SK-N-SH treated with all-trans-retinoic acid at 6 μM for 48 hours (cell line): ENCODE measurements at regions not wholly inside any gene's neighbourhood (a gene's known extent, or its start where the extent isn't known, plus 50 kb on each side); places are given as distances from the start of the nearest gene placed in this dataset.

ENCODE experiments used
- ATAC-seq: fragments of 200-7000 bp; cut with Tn5 transposase; 3 replicates; pipeline ENCODE4 v1.9.1; 2020; ENCODE audit warnings: mild to moderate bottlenecking, moderate library complexity
- ARNTL ChIP-seq: fragments of 450-650 bp; formaldehyde crosslinking; IDR thresholded peaks from 2 replicates; pipeline ENCODE4 v1.5.0; 2020; ENCODE audit warnings: low read depth, mild to moderate bottlenecking, moderate library complexity, borderline replicate concordance
- BACH2 ChIP-seq: fragments of 250-450 bp; sonication (Bioruptor Pico); IDR thresholded peaks from 2 replicates; pipeline ENCODE4 v1.9.0; 2021; ENCODE audit warnings: mild to moderate bottlenecking, borderline replicate concordance
- CSDC2 ChIP-seq: fragments of 250-450 bp; sonication (Bioruptor Pico); IDR thresholded peaks from 2 replicates; pipeline ENCODE4 v1.5.0; 2020; ENCODE audit warnings: mild to moderate bottlenecking, moderate library complexity
- ESRRG ChIP-seq: fragments of 250-450 bp; sonication (Bioruptor Pico); IDR thresholded peaks from 2 replicates; pipeline ENCODE4 v1.6.1; 2021; ENCODE audit warnings: mild to moderate bottlenecking
- GLIS3 ChIP-seq: fragments of 250-450 bp; sonication (Bioruptor Pico); IDR thresholded peaks from 2 replicates; pipeline ENCODE4 v1.5.0; 2020; ENCODE audit warnings: mild to moderate bottlenecking, moderate library complexity
- OSR1 ChIP-seq: fragments of 250-450 bp; sonication (Bioruptor Pico); IDR thresholded peaks from 2 replicates; pipeline ENCODE4 v1.8.0; 2022; ENCODE audit warnings: moderate library complexity, mild to moderate bottlenecking, inconsistent platforms
- POU6F1 ChIP-seq: fragments of 250-450 bp; sonication (Bioruptor Pico); IDR thresholded peaks from 2 replicates; pipeline ENCODE4 v1.8.0; 2021; ENCODE audit warnings: low read depth, mild to moderate bottlenecking, moderate library complexity, borderline replicate concordance
- PPARA ChIP-seq: fragments of 250-450 bp; sonication (Bioruptor Pico); IDR thresholded peaks from 2 replicates; pipeline ENCODE4 v1.5.0; 2020; ENCODE audit warnings: mild to moderate bottlenecking, borderline replicate concordance
- RARB ChIP-seq: fragments of 250-450 bp; sonication (Bioruptor Pico); IDR thresholded peaks from 2 replicates; pipeline ENCODE4 v1.8.0; 2021; ENCODE audit warnings: mild to moderate bottlenecking, moderate library complexity
- SNAI2 ChIP-seq: fragments of 250-450 bp; sonication (Bioruptor Pico); IDR thresholded peaks from 2 replicates; pipeline ENCODE4 v1.5.0; 2020; ENCODE audit warnings: mild to moderate bottlenecking, moderate library complexity
- TCF4 ChIP-seq: fragments of 250-450 bp; sonication (Bioruptor Pico); IDR thresholded peaks from 2 replicates; pipeline ENCODE4 v1.8.0; 2021; ENCODE audit warnings: mild to moderate bottlenecking, moderate library complexity, borderline replicate concordance
- TOX ChIP-seq: fragments of 250-450 bp; sonication (Bioruptor Pico); IDR thresholded peaks from 2 replicates; pipeline ENCODE4 v1.8.0; 2021; ENCODE audit warnings: mild to moderate bottlenecking, moderate library complexity, borderline replicate concordance
- TSHZ2 ChIP-seq: fragments of 250-450 bp; sonication (Bioruptor Pico); IDR thresholded peaks from 2 replicates; pipeline ENCODE4 v1.5.0; 2020; ENCODE audit warnings: mild to moderate bottlenecking, moderate library complexity
- ZC3H10 ChIP-seq: fragments of 250-450 bp; sonication (Bioruptor Pico); IDR thresholded peaks from 2 replicates; pipeline ENCODE4 v1.5.1; 2021; ENCODE audit warnings: mild to moderate bottlenecking, moderate library complexity
- ZFP3 ChIP-seq: fragments of 250-450 bp; sonication (Bioruptor Pico); IDR thresholded peaks from 2 replicates; pipeline ENCODE4 v1.5.0; 2020; ENCODE audit warnings: mild to moderate bottlenecking, moderate library complexity
- ZFP30 ChIP-seq: fragments of 450-650 bp; formaldehyde crosslinking; IDR thresholded peaks from 2 replicates; pipeline ENCODE4 v1.5.0; 2022; ENCODE audit warnings: mild to moderate bottlenecking, moderate library complexity
- ZNF565 ChIP-seq: fragments of 450-650 bp; formaldehyde crosslinking; conservative IDR thresholded peaks from 2 replicates; pipeline ENCODE4 v1.5.0; 2020; ENCODE audit warnings: low read depth, mild to moderate bottlenecking, moderate library complexity
- ZNF70 ChIP-seq: fragments of 450-650 bp; formaldehyde crosslinking; IDR thresholded peaks from 2 replicates; pipeline ENCODE4 v1.5.0; 2020; ENCODE audit warnings: mild to moderate bottlenecking, moderate library complexity
- ZNF8 ChIP-seq: fragments of 450-650 bp; formaldehyde crosslinking; IDR thresholded peaks from 2 replicates; pipeline ENCODE4 v1.5.0; 2020; ENCODE audit warnings: mild to moderate bottlenecking, moderate library complexity
- TF ChIP-seq, protein P1 (sequence below): fragments of 250-450 bp; sonication (Bioruptor Pico); IDR thresholded peaks from 2 replicates; pipeline ENCODE4 v1.5.1; 2020; ENCODE audit warnings: low read depth, mild to moderate bottlenecking, moderate library complexity
- TF ChIP-seq, protein P2 (sequence below): fragments of 250-450 bp; sonication (Bioruptor Pico); IDR thresholded peaks from 2 replicates; pipeline ENCODE4 v1.8.0; 2020; ENCODE audit warnings: mild to moderate bottlenecking, moderate library complexity, borderline replicate concordance

DNA sequence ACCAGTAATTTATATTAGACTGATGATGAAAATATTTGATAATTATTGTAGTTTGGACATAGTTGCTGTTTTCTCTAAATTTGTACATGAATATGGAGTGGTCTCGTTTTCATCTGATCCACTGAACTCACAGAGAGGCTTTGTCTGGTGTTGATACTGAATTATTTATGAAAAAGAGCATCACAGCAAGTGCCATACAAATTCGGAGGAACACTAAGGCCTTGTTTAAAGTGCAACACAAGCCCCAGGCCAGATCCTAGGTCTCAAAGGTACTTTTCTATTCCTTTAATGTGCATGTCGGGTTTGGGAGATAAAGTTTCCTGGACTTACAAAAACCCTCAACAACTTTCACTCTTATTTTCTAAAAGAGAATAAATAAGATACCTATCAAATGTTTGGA lies 796.8 kb upstream of the EPHA6 start:
- no peak for ATAC-seq
- TF ChIP-seq CSDC2 (no peak), GLIS3 (CRISPR knock-in tag) (no peak), TCF4 (CRISPR knock-in tag) (no peak), SNAI2 (CRISPR knock-in tag) (no peak), ZNF565 (CRISPR knock-in tag) (no peak), ZNF70 (CRISPR knock-in tag) (no peak), OSR1 (CRISPR knock-in tag) (no peak), ARNTL (CRISPR knock-in tag) (no peak), ESRRG (CRISPR knock-in tag) (no peak), TSHZ2 (CRISPR knock-in tag) (no peak), ZC3H10 (CRISPR knock-in tag) (no peak), TOX (CRISPR knock-in tag) (no peak)
- TF ChIP-seq, protein P1, sequence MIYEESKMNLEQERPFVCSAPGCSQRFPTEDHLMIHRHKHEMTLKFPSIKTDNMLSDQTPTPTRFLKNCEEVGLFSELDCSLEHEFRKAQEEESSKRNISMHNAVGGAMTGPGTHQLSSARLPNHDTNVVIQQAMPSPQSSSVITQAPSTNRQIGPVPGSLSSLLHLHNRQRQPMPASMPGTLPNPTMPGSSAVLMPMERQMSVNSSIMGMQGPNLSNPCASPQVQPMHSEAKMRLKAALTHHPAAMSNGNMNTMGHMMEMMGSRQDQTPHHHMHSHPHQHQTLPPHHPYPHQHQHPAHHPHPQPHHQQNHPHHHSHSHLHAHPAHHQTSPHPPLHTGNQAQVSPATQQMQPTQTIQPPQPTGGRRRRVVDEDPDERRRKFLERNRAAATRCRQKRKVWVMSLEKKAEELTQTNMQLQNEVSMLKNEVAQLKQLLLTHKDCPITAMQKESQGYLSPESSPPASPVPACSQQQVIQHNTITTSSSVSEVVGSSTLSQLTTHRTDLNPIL (CRISPR knock-in tag): no peak

DNA sequence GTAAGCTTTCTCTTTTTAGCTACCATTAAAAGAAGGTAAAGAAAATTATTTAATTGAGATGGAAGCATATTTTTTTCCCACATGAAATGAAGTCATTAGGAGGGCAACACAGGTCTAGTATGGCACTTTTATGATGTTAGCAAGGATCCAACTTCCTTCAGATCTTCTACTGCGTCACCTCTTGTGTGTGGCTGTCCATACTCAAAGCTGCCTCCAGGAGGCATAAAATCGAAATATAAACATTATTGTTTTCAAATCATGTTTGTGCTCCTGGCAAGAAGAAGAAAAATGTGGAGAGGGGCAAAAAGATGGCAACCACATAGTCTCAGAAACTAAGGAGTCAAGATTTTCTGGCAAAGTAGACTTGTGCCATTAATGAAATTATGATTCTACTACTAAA lies 791.7 kb upstream of the EPHA6 start:
- no peak for ATAC-seq

GRCh38 chr3:96027718-96028117 lies 786.7 kb upstream of the EPHA6 start:
- no peak for ATAC-seq
- no peak for TF ChIP-seq ZNF70 (CRISPR knock-in tag)
- TF ChIP-seq GLIS3 (CRISPR knock-in tag): no peak
- TF ChIP-seq RARB: no peak
- TF ChIP-seq TSHZ2 (CRISPR knock-in tag): no peak
- TF ChIP-seq ESRRG (CRISPR knock-in tag): no peak
- TF ChIP-seq OSR1 (CRISPR knock-in tag): no peak
- TF ChIP-seq ZNF565 (CRISPR knock-in tag): no peak
- TF ChIP-seq, protein P2, sequence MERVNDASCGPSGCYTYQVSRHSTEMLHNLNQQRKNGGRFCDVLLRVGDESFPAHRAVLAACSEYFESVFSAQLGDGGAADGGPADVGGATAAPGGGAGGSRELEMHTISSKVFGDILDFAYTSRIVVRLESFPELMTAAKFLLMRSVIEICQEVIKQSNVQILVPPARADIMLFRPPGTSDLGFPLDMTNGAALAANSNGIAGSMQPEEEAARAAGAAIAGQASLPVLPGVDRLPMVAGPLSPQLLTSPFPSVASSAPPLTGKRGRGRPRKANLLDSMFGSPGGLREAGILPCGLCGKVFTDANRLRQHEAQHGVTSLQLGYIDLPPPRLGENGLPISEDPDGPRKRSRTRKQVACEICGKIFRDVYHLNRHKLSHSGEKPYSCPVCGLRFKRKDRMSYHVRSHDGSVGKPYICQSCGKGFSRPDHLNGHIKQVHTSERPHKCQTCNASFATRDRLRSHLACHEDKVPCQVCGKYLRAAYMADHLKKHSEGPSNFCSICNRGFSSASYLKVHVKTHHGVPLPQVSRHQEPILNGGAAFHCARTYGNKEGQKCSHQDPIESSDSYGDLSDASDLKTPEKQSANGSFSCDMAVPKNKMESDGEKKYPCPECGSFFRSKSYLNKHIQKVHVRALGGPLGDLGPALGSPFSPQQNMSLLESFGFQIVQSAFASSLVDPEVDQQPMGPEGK (CRISPR knock-in tag): no peak
- no peak for TF ChIP-seq ZNF8 (CRISPR knock-in tag)
- no peak for TF ChIP-seq ZFP3
- no peak for TF ChIP-seq ZFP30 (CRISPR knock-in tag)
- no peak for TF ChIP-seq TOX (CRISPR knock-in tag)
- TF ChIP-seq, protein P1 (CRISPR knock-in tag): no peak

More for the DNA sequence above, 791.7 kb upstream of the EPHA6 start:
- TF ChIP-seq ZNF565 (CRISPR knock-in tag) (no peak), RARB (no peak), ZC3H10 (CRISPR knock-in tag) (no peak), GLIS3 (CRISPR knock-in tag) (no peak), TCF4 (CRISPR knock-in tag) (no peak), ZNF70 (CRISPR knock-in tag) (no peak), POU6F1 (no peak), TOX (CRISPR knock-in tag) (no peak), SNAI2 (CRISPR knock-in tag) (no peak), ESRRG (CRISPR knock-in tag) (no peak), OSR1 (CRISPR knock-in tag) (no peak), ARNTL (CRISPR knock-in tag) (no peak), PPARA (CRISPR knock-in tag) (no peak), CSDC2 (no peak), BACH2 (no peak)
- TF ChIP-seq, protein P1 (CRISPR knock-in tag): no peak
